NCI-H2029 (cell line): ENCODE measurements at regions not wholly inside any gene's neighbourhood (a gene's known extent, or its start where the extent isn't known, plus 50 kb on each side); places are given as distances from the start of the nearest gene placed in this dataset.

ENCODE experiments used
- DNase-seq: peaks from one replicate; lab custom pipeline; 2025; lab: John Stamatoyannopoulos, UW

DNA sequence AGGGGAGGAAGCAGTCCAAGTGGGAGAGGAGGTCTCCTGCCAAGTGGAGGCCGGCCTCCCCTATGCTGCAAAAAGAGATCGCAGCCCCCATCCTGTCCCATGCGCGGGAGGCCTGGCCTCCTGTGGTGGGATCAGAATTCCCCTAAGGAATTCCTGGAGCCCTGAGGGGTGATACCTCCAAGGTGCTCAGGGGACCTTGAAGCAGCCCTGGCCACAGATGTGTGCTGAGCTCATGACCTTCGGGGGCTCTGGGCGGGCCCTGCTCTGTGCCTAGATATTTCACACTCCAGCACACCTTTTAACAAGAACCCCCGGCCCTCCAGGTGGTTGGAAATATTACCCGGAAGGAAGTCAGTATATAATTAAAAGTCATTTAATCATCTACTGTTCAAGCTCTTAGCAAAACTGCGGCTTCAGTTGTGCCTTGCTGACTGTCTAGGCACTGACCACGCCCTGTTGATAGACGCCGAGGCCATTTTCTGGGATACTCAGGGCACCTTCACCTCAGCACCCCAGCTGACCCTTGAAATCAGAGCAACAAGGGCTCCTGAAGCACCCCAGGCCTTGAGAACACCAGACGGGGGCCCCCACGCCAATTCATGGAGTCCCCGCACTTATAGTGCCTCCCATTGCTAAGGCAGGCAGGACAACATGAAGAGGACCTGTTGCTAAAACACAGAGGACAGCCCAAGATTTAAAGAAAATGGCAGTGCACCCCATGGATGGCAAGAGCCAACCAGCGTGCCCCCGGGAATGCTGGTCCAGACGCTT lies 119.1 kb downstream of the NDUFA10 start:
- no peak for DNase-seq

DNA sequence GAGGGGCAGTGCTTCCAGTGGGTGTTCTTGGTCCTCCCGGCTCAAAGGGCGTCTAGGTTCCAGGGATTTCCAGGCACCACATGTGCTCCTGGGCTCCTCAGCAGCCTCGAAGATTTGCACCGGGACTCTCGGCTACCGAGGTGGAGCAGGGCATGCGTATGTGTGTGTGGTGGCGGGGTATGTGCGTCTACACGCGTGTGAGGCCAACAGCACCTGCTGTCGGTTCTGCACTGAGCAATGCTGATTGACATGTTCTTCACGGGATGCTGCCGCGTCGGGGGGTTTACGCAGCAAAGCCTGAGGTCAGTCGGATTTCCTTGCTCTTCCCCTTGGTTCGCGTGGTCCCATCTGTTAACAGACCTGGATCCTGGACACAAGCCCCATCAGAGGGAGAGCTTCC lies 119.8 kb downstream of the NDUFA10 start:
- no peak for DNase-seq

DNA sequence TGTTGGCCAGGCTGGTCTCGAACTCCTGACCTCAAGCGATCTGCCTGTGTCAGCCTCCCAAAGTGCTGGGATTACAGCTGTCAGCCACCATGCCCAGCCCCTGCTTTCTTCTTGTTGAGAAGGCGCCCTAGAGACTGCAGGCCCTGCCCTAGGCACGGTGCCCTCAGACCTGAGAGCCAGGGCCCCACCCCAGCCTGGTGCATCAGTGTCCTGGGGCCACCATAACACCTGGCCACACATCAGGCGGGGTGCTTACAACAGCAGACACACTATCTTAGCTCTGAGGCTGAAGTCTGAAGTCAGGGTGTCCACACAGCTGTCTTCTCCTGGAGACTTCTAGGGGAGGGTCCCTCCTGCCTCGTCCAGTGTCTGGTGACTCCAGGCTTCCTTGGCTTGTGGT lies 120.6 kb downstream of the NDUFA10 start:
- DNase-seq: no peak

DNA sequence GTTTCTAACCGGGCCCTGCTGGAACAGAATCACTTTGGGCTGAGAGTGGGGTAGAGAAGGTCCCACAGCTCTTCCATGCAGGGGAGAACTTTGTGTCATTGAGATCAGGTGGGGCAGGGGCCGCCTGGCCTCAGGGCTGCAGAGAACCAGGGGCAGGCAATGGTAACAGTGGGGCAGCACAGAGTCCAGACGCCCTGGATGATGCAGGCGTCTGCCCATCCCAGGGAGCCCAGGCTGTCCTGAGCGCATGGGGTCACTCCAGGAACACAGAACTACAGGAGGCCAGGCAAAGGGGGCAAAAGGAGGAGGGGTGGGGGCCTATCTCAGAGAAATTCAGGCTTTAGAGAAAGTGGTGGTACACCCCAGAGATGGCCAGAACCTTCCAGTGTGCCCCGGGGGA lies 121.3 kb downstream of the NDUFA10 start:
- DNase-seq: no peak

DNA sequence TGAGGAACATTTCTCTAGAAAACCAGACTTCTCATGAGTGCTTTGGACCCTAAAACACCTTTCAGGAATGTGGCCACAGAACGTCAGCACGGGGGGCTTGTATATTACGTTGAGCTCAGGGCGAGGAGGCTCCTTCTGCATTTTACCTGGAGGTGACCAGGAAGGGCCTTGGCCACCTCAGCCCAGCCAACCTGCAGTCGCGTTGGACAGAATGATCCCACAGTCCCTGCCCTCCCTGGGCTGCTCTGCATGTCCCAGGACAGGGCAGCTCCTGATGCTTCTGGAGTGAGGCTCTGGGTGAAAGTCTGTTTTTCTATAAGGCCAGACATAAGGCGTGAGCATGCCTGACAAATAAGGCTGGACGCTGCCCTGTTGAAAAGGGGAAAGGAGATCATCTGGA lies 121.9 kb downstream of the NDUFA10 start:
- DNase-seq: no peak

DNA sequence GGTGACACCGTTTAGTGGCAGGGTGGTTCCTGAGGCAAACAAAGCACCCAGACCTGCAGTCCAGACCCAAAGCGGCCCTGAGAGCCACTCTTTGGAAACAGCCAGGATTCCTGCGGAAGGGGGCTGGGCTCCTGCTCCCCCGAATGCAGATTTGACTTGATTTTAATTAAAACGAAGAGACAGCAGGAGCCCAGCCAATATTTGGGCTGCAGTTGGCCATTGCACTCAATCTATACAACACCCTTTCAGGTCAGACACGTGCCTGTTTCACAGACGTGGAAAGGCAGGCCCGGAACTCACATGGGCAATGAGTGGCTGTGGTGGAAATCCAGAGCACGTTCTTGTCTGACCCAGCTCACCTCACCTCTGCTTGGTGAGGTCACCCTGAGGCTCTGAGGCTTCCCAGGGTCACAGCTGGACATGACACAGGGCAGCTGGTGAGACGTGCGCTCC lies 122.4 kb downstream of the NDUFA10 start:
- no peak for DNase-seq

DNA sequence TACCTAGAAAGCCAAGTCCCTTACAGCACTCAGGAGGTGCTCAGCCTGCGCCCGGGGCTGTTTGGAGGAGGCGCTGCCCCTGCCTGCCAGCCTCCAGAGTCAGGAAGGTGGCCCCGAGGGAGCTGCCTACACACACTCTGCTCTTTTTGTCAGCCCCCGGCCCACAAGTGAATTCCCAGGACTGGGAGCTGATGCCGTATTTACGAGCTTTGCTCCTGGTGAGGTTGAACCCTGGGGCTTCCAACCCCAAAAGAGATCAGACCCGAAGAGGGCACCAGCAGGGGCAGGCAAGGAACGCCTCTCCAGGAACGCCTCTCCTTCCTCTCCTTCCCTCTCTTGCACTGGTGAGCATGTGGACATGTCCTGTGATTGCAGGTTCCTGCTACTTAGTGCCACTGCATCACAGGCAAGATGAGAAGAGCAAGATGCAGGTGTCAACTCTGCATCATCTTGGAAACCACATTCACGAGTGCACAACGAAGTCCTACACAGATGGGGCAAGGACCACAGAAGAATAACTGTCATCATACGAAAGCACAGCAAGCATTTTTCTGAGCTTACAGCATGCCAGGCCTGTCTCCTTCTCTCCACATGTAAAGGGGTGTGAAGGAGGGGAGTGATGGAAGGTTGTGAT lies 126.7 kb downstream of the NDUFA10 start:
- no peak for DNase-seq

DNA sequence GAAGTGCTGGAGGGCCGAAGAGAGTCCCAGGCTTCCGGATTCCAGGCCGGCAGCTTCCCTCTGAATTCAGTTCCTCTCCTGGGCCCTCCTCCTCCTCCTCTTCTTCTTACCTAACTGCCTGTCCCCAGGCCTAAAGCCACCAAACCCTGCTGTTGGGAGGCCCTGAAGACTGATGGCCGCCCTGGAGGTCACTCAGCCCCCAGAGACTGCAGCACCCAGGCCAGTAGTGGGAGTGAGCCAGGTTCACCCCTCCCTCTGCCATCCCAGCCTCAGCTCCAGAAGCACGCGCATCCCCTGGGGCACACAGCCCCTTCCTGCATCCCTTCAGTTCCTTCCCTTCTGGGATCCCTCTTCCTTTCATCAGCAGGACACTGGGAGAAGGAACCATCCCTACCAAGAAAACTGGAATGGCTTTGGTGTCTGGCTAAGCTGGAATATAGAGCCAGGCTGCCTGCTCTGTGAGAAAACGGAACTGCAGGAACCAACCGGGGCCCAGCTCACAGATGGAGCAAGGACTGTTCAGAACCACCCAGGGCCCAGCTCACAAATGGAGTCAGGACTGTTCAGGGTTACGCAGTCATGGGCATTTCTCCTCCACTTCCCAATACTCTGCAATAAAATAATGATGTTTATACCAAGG lies 127.4 kb downstream of the NDUFA10 start:
- no peak for DNase-seq

DNA sequence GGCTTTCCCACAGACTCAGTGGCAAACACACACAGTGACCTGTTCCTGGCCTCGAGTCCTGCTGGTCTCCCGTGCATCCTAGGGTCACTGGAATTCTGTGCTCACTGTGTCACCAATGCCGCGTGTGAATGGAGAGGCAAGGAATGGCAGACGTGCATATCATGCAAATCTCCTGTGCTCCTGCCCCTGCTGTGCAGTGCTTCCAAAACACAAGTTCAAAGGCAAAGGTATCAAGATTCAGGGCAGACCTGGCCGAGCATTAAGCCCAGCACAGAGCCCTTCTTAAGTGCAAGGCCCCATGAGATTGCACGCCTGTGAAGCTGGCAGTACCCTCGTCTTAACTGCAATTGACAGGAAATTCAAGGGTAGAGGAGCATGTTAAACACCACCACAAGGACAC lies 129.1 kb downstream of the NDUFA10 start:
- no peak for DNase-seq

DNA sequence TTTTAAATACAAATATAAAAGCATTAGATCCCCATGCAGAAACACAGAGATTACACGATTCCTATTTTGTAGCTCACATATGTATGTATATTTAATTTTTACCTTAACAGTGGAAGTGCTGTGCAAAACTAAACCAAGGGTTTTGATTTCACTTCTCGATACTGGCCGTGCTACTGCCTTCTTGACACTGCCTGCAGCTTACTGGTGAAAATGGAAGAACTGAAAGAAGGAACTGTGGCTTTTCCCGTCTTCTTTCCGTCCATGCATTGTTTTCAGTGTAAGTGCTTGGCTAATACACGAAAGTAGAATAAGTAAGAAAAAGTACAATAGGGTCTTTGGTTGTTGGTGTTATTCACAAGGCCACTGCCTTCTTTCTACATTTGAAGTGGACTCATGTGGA lies 129.5 kb downstream of the NDUFA10 start:
- DNase-seq: no peak

DNA sequence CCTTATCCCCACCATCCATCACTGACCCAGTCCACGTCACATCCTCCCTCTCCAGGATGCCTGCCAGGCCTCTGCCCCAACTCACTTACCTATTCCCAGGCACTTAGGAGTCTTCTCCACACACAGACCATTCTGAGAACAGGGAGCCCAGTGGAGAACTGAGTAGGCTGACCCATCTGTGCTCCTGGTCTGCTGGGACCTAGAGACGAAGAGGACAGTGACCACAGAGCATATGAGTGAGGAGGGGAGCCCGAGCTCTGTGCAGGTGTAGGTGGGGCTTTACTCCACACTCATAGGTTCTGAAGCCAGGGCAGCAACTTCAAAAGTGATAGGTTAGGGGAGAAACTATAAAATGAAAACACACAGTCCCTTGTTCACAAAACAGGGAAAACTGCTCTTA lies 130.0 kb downstream of the NDUFA10 start:
- no peak for DNase-seq

DNA sequence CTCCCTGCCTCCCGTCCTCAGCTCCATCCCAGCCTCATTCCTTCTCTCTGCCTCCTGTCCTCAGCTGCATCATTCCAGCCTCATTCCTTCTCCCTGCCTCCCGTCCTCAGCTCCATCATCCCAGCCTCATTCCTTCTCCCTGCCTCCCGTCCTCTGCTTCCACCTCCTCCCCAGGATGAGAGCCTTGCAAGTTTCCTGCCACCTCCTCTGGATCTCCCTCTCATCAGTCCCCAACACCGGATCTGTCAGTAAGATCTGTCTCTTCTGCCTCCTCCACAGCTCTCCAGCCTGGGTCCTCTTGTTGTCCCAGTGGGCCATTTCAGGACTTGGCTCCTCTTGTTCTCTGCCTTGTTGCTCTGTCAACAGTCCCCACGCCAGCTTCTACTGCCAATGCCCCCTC lies 130.9 kb downstream of the NDUFA10 start:
- no peak for DNase-seq

DNA sequence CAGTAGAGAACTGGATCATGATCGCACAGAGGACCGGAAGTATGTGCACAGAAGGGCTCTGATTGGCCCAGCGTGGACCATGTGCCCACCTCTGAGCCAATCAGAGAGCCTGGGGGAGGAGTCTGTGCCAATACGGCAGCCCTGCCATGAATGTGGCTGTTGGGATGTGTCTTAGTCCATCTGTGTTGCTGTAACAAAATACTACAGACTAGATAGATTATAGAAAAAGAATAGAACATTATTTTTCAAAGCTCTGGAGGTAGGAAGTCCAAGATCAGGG lies 132.0 kb downstream of the NDUFA10 start:
- DNase-seq: no peak

DNA sequence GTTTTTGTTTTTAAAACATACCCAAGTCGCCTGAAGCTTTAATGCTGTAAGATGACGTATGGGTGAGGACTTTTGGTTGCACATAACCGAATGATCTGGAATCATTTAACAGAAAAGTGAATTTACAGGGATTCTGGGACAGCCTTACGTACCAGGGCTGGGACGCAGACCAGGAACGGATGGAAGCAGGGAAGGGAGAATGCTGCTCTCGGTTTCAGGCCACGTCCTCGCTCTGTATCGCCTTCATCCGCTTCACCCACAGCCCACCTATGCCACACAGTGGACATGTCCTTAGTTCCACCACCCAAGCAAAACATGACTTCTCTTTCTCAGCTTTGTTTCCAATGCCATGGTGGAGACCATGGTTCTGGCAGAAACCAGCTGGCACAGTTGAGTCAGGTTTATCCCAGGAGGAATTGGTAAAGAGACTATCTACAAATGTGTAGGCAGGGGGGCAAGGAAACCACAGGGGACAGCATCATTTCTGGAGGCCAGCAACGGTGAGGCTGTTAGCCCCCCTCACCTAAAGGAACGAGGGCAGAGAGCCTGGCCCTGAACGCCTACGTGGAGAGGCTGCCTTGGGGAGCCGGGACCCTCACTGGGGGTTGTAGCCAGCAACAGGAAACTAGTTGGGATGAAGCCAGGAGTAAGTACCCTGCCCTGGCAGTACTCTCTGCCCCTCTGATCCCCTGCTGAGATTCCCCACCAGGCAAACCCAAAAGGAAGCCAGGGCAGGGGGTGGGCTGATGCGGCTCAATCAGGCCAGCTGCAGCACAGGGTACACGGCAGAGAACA lies 132.5 kb downstream of the NDUFA10 start:
- DNase-seq: no peak

DNA sequence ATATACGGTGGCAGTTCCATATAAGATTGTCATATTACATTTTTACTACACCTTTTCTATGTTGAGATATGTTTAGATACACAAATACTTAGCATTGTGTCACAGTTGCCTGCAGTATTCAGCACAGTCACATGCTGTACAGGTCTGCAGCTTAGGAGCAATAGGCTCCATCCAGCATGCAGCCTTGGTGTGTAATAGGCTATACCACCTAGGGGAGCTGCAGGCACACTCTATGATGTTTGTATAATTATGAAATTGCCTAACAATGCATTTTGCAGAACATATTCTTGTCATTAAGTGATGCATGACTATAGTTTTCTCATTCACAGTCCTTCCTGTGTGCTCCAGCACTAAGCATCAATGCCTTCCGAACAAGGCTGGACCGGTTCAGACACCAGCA lies 133.4 kb downstream of the NDUFA10 start:
- no peak for DNase-seq

DNA sequence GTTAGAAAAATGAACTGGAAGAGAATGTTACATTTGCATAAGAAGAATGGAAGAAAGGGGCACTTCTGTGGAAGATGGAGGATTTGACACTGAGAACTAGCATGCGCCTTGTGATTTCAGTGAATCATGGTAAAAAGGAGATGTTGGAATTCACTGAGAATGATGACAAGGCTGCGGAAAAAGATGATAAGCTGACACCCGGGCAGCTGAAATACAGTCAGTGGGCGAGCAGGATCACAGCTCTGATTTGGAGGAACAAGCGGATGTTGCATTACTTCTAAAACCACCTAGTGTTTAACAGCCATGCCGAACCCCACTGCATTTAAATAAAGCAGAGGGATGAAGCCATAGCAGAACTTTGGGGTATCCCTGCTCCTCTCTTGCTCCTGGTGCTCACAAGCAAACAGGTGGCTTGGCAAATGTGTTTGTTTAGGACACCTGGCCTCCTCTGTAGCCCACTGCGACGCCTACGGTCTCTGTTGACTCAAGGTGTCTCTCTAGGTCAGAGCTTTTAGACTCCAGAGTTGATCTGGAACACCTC lies 134.9 kb downstream of the NDUFA10 start:
- no peak for DNase-seq

DNA sequence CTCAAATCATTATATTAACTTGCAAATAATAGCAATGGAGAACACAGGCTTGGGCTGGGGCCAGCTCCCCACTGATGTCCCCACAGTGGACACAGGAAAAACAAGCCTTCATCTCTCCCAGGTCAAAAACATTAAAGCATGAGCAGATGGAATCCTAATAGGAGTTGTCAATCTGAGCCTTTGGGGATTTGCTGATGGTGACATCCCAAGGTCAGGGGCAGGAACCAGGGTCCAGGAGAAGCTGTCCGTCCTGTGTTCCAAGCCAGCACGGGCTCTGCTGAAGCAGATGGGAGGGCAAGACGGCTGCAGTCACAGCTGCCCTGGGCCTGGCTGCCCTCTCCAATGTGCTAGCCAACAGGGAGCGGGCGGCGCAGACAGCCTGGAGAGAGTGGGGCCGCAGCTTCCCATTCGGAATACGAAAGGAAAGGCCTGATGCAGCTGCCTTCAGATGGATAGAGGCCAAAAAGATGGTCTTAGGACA lies 135.5 kb downstream of the NDUFA10 start:
- no peak for DNase-seq

DNA sequence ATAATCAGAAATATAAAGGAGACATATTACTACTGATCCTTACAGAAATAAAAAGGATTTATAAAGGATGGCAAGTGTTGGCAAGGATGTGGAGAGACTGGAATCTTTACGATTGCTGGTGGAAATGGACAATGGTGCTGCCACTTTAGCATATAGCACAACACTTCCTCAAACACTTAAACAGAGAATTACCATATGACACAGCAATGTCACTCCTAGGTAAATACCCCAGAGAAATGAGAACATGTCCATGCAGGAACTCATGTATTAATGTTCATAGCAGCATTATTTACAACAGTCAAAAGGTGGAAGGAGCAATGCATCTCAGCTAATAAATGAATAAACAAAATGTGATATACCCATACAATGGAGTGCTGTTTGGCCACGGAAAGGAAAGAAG lies 137.5 kb downstream of the NDUFA10 start:
- DNase-seq: no peak

DNA sequence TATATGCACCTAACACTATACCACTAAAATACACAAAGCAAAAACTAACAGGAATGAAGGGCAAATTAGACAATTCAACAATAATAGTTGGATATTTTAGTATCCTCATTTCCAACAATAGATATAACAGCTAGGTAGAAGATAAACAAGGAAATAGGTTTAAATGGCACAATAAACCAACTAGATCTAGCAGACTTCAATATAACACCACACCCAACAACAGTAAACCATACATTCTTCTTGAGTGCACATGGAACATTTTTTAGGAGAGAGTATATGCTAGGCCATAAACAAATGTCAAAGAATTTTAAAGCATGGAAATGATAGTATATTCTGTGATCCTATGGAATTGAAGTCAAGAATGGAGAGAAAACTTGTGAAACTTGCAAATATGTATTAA lies 138.4 kb downstream of the NDUFA10 start:
- no peak for DNase-seq

DNA sequence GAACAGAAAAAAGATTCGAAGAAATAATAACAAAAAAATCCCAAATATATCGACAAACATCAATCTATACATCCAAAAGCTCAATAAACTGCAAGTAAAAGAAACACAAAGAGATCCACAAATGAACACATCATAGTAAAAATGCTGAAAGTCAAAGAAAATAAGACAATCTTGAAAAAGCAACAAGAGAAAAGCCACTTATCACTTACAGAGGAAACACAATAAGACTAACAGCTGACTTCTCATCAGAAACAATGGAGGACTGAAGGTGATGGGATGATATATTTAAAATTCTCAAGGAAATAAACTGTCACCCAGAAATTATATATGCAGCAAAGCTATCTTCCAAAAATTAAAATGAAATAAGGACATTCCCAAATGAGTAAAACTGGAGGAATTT lies 140.3 kb downstream of the NDUFA10 start:
- no peak for DNase-seq

DNA sequence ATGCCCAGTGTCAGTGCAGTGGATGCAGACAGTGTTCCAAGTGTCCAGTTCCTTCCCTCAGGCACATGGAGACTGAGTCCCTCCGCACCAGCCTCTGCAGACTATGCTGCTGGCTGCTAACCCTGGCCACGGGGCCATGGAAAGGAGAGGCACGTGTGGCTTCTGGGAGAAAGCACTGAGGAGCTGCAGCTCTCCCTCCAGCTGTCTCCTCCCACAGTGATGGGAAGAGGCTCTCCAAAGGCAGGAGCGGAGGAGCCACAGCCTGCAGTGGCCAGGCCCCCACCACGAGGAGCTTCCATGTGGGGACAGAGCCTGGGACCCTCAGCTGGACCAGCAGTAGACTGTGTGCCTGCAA lies 141.1 kb downstream of the NDUFA10 start:
- no peak for DNase-seq

DNA sequence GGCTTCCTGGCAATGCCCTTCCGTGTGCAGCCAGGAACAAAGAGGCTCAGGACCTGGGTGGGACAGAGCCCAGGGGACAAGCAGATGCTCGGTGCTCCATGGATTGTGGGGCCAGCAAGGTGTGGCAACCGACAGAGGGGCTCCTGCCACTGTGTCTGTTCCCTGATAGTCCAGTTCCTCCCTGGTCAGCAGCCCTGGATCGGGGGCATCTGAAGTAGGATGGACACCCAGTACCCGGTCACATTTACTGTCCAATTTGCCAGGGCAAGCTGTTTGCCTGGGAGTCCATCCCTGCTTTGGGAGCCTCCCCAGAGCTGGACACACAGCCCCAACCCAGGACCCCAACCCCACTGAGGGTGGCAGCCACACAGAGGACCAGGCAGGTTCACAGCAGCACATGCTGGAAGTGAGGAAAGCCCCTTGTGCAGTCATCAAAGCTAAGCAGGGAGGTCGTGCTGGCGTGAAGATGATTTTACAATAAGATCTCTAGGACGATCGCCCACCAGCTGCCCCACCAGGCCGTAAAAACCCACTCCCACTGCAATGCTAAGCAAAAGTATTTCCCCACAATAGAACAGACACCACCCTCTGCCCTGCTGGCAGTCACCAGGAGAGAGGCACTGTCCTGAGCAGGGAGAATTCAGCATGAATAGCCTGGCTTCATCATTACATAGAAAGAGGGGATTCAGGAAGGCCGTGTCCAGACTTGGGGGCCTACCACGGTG lies 141.7 kb downstream of the NDUFA10 start:
- DNase-seq: no peak
